Glutamatergic neuron (in vitro differentiated cells): ENCODE measurements at regions not wholly inside any gene's neighbourhood (a gene's known extent, or its start where the extent isn't known, plus 50 kb on each side); places are given as distances from the start of the nearest gene placed in this dataset.

Experiments
- DNase-seq: peaks from one replicate; pipeline ENCODE4 v3.0.0; 2022
- H3K27ac Mint-ChIP-seq: one replicate; pipeline ENCODE4 v1.8.0; 2020; ENCODE audit warnings: mild to moderate bottlenecking, mixed read lengths, inconsistent platforms; ENCODE audit not compliant: unreplicated experiment
- H3K27me3 Mint-ChIP-seq: one replicate; pipeline ENCODE4 v1.8.0; 2020; ENCODE audit warnings: mild to moderate bottlenecking, moderate library complexity, mixed read lengths, inconsistent platforms; ENCODE audit not compliant: unreplicated experiment
- H3K36me3 Mint-ChIP-seq: one replicate; pipeline ENCODE4 v1.8.0; 2020; ENCODE audit warnings: mild to moderate bottlenecking, mixed read lengths, inconsistent platforms; ENCODE audit not compliant: unreplicated experiment
- H3K4me1 Mint-ChIP-seq: one replicate; pipeline ENCODE4 v1.8.0; 2020; ENCODE audit warnings: mild to moderate bottlenecking, low read depth, mixed read lengths, inconsistent platforms; ENCODE audit not compliant: unreplicated experiment
- H3K4me3 Mint-ChIP-seq: one replicate; pipeline ENCODE4 v1.8.0; 2020; ENCODE audit warnings: mild to moderate bottlenecking, mixed read lengths, inconsistent platforms; ENCODE audit not compliant: unreplicated experiment
- H3K9me3 Mint-ChIP-seq: one replicate; pipeline ENCODE4 v1.8.0; 2020; ENCODE audit warnings: mild to moderate bottlenecking, moderate library complexity, mixed read lengths, inconsistent platforms; ENCODE audit not compliant: unreplicated experiment
- CTCF ChIP-seq: fragments of 200-600 bp; sonication (generic); IDR thresholded peaks from one replicate; pipeline ENCODE4 v1.5.0; 2021; ENCODE audit not compliant: partially characterized antibody, unreplicated experiment

GRCh38 chr16:85291302-85292148 is 179.3 kb upstream of the CIBAR2 start:
- Mint-ChIP-seq H3K4me3 (peak overlapping the region; percentile 59), H3K27me3 (peaks cover 20% of the 10 kb centered on the region), H3K9me3 (peaks cover 23% of the 10 kb centered on the region), H3K4me1 (peaks cover 47% of the 10 kb centered on the region), H3K27ac (peak overlapping the region; percentile 98), H3K36me3 (no peaks in the 10 kb centered on the region)
- TF ChIP-seq CTCF, result no peak
- DNase-seq, result peak; percentile 78

GRCh38 chr16:85293458-85293857 is 181.2 kb upstream of the CIBAR2 start:
- peaks cover 42% of the 10 kb centered on the region for H3K4me1 Mint-ChIP-seq
- peaks cover 12% of the 10 kb centered on the region for H3K9me3 Mint-ChIP-seq
- no peak for TF ChIP-seq CTCF
- DNase-seq, result no peak
- peaks cover 14% of the 10 kb centered on the region for H3K27me3 Mint-ChIP-seq
- H3K36me3 Mint-ChIP-seq, result no peaks in the 10 kb centered on the region
- H3K4me3 Mint-ChIP-seq, result no peak overlapping the region
- H3K27ac Mint-ChIP-seq, result peak overlapping the region; percentile 4

- DNase-seq, result no peak
- Mint-ChIP-seq H3K36me3 (no peaks in the 10 kb centered on the region), H3K4me1 (peaks cover 41% of the 10 kb centered on the region), H3K4me3 (no peak overlapping the region), H3K27ac (peak overlapping the region; percentile 59), H3K27me3 (peaks cover 14% of the 10 kb centered on the region), H3K9me3 (peaks cover 13% of the 10 kb centered on the region)
- TF ChIP-seq CTCF, result no peak
These were observed 181.8 kb upstream of the CIBAR2 start for GRCh38 chr16:85293904-85294642.

GRCh38 chr16:85294810-85295508 is 182.7 kb upstream of the CIBAR2 start:
- DNase-seq, result no peak
- Mint-ChIP-seq H3K4me3 (peak overlapping the region; percentile 30), H3K27me3 (peaks cover 12% of the 10 kb centered on the region), H3K36me3 (no peaks in the 10 kb centered on the region), H3K9me3 (peaks cover 10% of the 10 kb centered on the region), H3K27ac (peak overlapping the region; percentile 55), H3K4me1 (peaks cover 37% of the 10 kb centered on the region)
- no peak for TF ChIP-seq CTCF
